ENCODE measurements at regions not wholly inside any gene's neighbourhood (a gene's known extent, or its start where the extent isn't known, plus 50 kb on each side); places are given as distances from the start of the nearest gene placed in this dataset.

- TF ChIP-seq L3MBTL2 (conservative IDR thresholded peaks at IDR 0.05) (no peak), FOXM1 (IDR thresholded peaks at IDR 0.05; ENCODE audit: borderline replicate concordance) (no peak), SP1 (IDR thresholded peaks at IDR 0.05) (no peak)
Observed at GRCh38 chr13:64925284-64925683, 2304.9 kb downstream of the PCDH9 start.

All from HEK293T (cell line).